Adipocyte (in vitro differentiated cells): ENCODE measurements at regions not wholly inside any gene's neighbourhood (a gene's known extent, or its start where the extent isn't known, plus 50 kb on each side); places are given as distances from the start of the nearest gene placed in this dataset.

Source experiments
- DNase-seq: peaks from one replicate; pipeline ENCODE4 v3.0.0-alpha.2; 2015; ENCODE audit warnings: low read depth
- H3K27me3 ChIP-seq: replicated peaks from 2 replicates; pipeline ENCODE4 v1.7.0; 2013; ENCODE audit warnings: mild to moderate bottlenecking, low read length, moderate library complexity; ENCODE audit not compliant: control insufficient read depth, insufficient read depth
- H3K36me3 ChIP-seq: 2 replicates; pipeline ENCODE4 v1.7.0; 2013; ENCODE audit warnings: low read length, mild to moderate bottlenecking, moderate library complexity; ENCODE audit not compliant: control insufficient read depth, insufficient read depth, severe bottlenecking
- H3K4me1 ChIP-seq: 2 replicates; pipeline ENCODE4 v1.7.0; 2013; ENCODE audit warnings: mild to moderate bottlenecking, low read length, moderate library complexity; ENCODE audit not compliant: control insufficient read depth, insufficient read depth
- H3K4me3 ChIP-seq: 2 replicates; pipeline ENCODE4 v1.7.0; 2013; ENCODE audit warnings: mild to moderate bottlenecking, low read length, moderate library complexity
- H3K9ac ChIP-seq: 2 replicates; pipeline ENCODE4 v1.7.0; 2013; ENCODE audit warnings: mild to moderate bottlenecking, low read length, moderate library complexity
- H3K9me3 ChIP-seq: 2 replicates; pipeline ENCODE4 v1.7.0; 2013; ENCODE audit warnings: mild to moderate bottlenecking, low read length, moderate library complexity; ENCODE audit not compliant: control insufficient read depth

DNA sequence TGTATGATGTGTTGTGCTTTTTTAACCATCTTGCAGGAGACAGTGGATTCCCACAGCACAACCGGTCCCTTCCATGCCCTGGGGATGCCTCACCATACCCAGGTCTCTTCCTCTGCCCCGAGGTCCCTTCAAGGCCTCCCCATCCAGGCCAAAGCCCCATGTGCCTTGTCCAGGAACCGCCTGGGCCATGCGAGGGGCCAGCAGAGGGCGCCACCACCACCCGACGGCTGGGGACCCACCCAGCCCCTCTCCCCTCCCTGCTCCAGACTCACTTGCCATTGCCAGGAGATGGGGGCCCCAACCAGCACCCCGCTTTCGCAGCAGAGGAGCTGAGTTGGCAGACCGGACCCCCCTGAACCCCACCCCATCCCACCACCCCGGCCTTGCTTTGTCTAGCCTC, 485.5 kb downstream of the TRAM1L1 start:
- no peak for DNase-seq
- no peaks in the 10 kb centered on the region for H3K4me1 ChIP-seq
- no peak overlapping the region for H3K4me3 ChIP-seq
- H3K9me3 ChIP-seq: no peaks in the 10 kb centered on the region
- no peak overlapping the region for H3K9ac ChIP-seq
- H3K36me3 ChIP-seq: no peaks in the 10 kb centered on the region
- H3K27me3 ChIP-seq: no peaks in the 10 kb centered on the region

DNA sequence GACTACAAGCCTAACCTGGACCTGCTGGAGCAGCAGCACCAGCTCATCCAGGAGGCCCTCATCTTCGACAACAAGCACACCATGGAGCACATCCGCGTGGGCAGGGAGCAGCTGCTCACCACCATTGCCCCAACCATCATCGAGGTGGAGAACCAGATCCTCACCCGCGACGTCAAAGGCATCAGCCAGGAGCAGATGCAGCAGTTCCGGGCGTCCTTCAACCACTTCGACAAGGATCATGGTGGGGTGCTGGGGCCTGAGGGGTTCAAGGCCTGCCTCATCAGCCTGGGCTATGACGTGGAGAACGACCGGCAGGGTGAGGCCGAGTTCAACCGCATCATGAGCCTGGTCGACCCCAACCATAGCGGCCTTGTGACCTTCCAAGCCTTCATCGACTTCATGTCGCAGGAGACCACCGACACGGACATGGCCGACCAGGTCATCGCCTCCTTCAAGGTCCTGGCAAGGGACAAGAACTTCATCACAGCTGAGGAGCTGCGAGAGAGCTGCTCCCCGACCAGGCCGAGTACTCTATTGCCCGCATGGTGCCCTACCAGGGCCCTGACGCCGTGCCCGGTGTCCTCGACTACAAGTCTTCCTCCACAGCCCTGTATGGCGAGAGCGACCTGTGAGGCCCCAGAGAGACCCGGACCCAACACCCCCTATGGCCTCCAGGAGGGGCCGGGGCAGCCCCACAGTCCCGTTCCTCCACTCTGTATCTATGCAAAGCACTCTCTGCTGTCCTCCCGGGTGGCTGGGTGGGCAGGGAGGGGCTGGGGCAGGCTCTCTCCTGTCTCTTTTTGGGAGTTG, 486.2 kb downstream of the TRAM1L1 start:
- H3K9ac ChIP-seq: no peak overlapping the region
- DNase-seq: no peak
- no peaks in the 10 kb centered on the region for H3K9me3 ChIP-seq
- H3K4me1 ChIP-seq: no peaks in the 10 kb centered on the region
- H3K36me3 ChIP-seq: no peaks in the 10 kb centered on the region
- H3K27me3 ChIP-seq: no peaks in the 10 kb centered on the region
- no peak overlapping the region for H3K4me3 ChIP-seq

DNA sequence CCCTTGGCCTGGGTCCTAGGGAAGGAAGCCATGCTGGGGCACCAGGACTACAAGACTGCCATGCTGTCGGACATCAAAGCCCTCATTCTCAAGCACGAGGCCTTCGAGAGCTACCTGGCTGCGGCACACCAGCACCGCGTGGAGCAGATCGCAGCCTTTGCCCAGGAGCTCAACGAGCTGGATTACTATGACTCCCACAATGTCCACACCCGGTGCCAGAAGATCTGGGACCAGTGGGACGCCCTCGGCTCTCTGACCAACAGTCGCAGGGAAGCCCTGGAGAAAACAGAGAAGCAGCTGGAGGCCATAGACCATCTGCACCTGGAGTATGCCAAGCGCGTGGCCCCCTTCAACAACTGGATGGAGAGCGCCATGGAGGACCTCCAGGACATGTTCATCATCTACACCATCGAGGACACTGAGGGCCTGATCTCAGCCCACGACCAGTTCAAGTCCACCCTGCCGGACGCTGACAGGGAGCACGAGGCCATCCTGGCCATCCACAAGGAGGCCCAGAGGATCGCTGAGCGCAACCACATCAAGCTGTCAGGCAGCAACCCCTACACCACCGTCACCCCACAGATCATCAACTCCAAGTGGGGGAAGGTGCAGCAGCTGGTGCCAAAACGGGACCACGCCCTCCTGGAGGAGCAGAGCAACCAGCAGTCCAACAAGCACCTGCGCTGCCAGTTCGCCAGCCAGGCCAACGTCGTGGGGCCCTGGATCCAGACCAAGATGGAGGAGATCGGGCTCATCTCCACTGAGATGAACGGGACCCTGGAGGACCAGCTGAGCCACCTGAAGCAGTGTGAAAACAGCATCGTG, 487.0 kb downstream of the TRAM1L1 start:
- H3K4me1 ChIP-seq: no peaks in the 10 kb centered on the region
- no peak for DNase-seq
- H3K9ac ChIP-seq: no peak overlapping the region
- H3K9me3 ChIP-seq: no peaks in the 10 kb centered on the region
- H3K4me3 ChIP-seq: no peak overlapping the region
- no peaks in the 10 kb centered on the region for H3K36me3 ChIP-seq
- H3K27me3 ChIP-seq: no peaks in the 10 kb centered on the region

DNA sequence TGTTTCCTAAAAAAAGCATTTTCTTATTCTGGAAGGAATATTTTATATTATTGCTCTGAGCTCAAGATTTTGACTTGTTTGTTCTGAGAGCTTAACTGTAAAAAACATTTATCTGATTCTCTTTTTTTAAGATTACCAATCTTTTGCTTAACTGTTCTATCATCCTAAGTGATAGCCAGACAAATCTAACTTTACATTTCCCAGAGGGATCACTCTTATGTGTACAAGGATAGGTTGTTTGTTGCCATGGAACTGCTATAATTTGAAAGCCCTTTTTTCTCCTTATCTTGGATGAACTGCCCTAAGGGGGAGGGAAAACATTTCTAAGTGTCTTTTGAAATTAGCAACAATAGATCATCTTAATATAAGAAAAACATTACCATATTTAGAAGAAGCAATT, 494.7 kb downstream of the TRAM1L1 start:
- no peaks in the 10 kb centered on the region for H3K36me3 ChIP-seq

DNA sequence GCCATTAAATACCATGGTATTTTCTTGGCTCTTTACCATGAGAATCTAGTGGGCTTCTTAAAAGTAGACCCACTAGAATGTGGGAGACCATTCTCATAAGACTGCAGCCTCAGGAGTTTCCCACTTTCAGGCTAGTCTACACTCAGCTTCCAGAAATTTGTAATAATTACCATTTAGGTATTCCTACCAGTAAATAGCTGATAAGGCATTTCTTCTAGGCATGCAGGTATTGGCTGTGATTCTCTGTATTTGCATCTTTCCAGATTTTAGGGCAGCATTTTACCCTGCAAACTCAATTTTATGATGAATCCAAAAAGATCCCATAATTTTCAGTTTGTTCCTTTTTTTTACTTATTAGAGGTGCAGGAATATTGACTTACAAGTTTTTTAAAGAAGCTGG, 496.6 kb downstream of the TRAM1L1 start:
- Histone ChIP-seq H3K9ac (no peak overlapping the region), H3K9me3 (no peaks in the 10 kb centered on the region), H3K4me1 (no peaks in the 10 kb centered on the region), H3K36me3 (no peaks in the 10 kb centered on the region), H3K27me3 (no peaks in the 10 kb centered on the region), H3K4me3 (no peak overlapping the region)
- no peak for DNase-seq

More for the DNA sequence above, 494.7 kb downstream of the TRAM1L1 start:
- Histone ChIP-seq H3K4me1 (no peaks in the 10 kb centered on the region), H3K27me3 (no peaks in the 10 kb centered on the region), H3K9me3 (no peaks in the 10 kb centered on the region), H3K4me3 (no peak overlapping the region), H3K9ac (no peak overlapping the region)
- no peak for DNase-seq

DNA sequence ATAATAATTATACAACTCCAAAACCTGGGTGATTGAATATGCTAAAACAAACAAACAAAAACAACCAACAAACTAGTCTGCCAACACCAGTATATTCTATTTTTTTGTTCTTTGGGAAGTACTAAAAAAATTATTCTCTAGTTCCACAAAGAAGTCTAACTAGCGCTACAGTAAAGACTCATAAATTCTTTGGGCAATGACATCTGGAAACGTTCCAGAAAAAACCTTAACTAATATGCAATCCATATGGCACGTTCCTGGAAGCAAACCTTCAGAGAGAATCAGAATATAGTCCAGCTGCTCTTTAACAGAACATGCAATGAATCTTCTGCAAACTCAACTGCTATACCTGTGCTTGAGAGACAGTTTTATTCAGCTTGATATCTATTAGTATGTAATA, 500.1 kb downstream of the TRAM1L1 start:
- Histone ChIP-seq H3K4me1 (no peaks in the 10 kb centered on the region), H3K27me3 (no peaks in the 10 kb centered on the region), H3K9ac (no peak overlapping the region), H3K4me3 (no peak overlapping the region), H3K9me3 (no peaks in the 10 kb centered on the region), H3K36me3 (no peaks in the 10 kb centered on the region)
- DNase-seq: peak; percentile 0

DNA sequence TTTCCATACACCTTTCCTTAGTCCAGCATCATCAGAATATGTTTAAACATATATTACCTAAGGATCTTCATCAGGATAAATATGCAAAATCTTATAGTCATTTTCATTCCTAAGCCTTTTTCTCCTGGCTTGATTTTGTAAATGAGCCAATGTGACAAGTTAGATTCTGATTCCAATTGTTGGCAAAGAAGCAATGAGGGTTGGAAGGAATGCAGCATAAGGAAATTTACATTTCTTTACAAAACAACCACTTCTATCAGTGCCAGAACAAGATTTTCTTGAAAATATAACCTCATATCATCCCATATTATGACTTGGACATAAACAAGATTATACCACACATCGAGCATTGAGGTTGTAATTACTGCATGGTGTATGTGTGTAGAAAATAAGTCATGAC, 508.1 kb downstream of the TRAM1L1 start:
- DNase-seq: no peak
- no peaks in the 10 kb centered on the region for H3K9me3 ChIP-seq
- no peak overlapping the region for H3K9ac ChIP-seq
- no peak overlapping the region for H3K4me3 ChIP-seq
- H3K36me3 ChIP-seq: no peaks in the 10 kb centered on the region
- H3K27me3 ChIP-seq: no peaks in the 10 kb centered on the region
- H3K4me1 ChIP-seq: no peaks in the 10 kb centered on the region

DNA sequence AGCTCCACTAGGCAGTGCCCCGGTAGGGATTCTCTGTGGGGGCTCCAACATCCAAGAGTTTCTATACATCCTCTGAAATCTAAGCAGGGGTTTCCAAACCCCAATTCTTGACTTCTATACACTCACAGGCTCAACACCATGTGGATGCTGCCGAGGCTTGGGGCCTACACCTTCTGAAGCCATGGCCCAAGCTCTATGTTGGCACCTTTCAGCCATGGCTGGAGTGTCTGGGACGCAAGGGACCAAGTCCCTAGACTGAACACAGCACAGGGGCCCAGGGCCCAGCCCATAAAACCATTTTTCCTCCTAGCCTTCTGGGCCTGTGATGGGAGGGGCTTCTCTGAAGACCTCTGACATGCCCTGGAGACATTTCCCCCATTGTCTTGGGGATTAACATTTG, 511.8 kb downstream of the TRAM1L1 start:
- Histone ChIP-seq H3K4me3 (no peak overlapping the region), H3K4me1 (no peaks in the 10 kb centered on the region), H3K9ac (no peak overlapping the region), H3K9me3 (no peaks in the 10 kb centered on the region), H3K36me3 (no peaks in the 10 kb centered on the region), H3K27me3 (no peaks in the 10 kb centered on the region)
- DNase-seq: no peak

DNA sequence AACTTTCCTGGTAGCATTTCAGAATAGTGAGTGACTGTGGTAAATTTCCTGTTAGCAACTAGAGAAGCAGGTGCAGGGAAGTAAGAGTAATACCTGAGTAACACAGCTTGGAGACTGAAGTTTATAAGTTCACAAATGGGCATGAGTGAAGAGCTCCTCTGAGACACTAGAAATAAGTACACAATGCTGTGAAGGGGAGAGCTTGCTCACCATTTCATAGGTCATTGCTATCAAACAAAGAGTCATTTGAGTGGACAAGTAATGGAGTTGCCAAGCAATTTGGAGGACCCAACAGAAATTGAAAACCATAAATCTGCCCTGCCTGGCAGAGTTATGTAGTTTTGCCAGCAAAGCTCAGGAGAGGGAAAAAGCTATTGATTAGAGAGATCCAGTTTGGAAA, 523.6 kb downstream of the TRAM1L1 start:
- no peak overlapping the region for H3K4me3 ChIP-seq
- H3K9me3 ChIP-seq: peaks cover 8% of the 10 kb centered on the region
- no peaks in the 10 kb centered on the region for H3K27me3 ChIP-seq
- no peaks in the 10 kb centered on the region for H3K4me1 ChIP-seq
- no peaks in the 10 kb centered on the region for H3K36me3 ChIP-seq
- no peak overlapping the region for H3K9ac ChIP-seq
- DNase-seq: no peak

DNA sequence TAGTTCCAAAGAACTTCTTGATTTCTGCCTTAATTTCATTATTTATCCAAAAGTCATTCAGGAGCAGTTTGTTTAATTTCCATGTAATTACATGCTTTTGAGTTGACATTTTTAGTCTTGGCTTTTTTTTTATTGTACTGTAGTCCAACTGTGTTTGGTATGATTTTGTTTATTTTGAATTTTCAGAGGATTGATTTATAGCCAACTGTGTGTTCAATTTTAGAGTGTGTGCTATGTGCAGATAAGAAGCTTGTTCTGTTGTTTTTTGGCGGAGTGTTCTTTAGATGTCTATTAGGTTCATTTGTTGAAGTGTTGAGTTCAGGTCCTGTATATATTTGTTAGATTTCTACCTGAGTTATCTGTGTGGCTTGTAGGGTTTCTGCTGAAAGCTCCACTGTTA, 533.6 kb downstream of the TRAM1L1 start:
- no peak for DNase-seq
- Histone ChIP-seq H3K9ac (no peak overlapping the region), H3K4me1 (no peaks in the 10 kb centered on the region), H3K27me3 (no peaks in the 10 kb centered on the region), H3K36me3 (no peaks in the 10 kb centered on the region), H3K9me3 (no peaks in the 10 kb centered on the region), H3K4me3 (no peak overlapping the region)

DNA sequence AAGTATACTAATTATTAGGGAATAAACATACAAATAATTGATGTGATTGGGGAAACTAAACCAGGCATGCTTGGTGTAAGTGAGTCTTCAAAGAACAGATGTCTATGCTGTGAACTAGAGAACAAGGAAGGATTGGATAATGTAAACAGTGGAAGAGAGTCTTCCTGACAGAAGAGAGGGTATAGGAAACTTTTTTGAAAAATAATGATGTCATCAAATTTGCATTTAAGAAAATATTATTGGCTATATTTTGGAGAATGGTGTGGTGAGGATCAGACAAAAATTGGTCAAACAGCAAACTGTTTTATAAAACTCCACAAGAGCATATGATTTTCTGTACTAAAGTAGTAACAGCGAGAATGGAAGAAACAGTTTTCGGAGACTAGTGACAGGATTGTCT, 537.7 kb downstream of the TRAM1L1 start:
- no peaks in the 10 kb centered on the region for H3K9me3 ChIP-seq
- no peak for DNase-seq
- no peak overlapping the region for H3K4me3 ChIP-seq
- no peaks in the 10 kb centered on the region for H3K4me1 ChIP-seq
- H3K27me3 ChIP-seq: no peaks in the 10 kb centered on the region
- H3K36me3 ChIP-seq: no peaks in the 10 kb centered on the region
- no peak overlapping the region for H3K9ac ChIP-seq
